ENCODE measurements at regions not wholly inside any gene's neighbourhood (a gene's known extent, or its start where the extent isn't known, plus 50 kb on each side); places are given as distances from the start of the nearest gene placed in this dataset.
A peak's percentile ranks its signal among the peaks of the same experiment; 100 is the strongest.

GRCh38 chr12:115176741-115177400 is 492.9 kb upstream of the TBX3 start:
- no peak for DNase-seq (ENCODE audit: low spot score)

GRCh38 chr12:115174920-115175319 is 490.9 kb upstream of the TBX3 start:
- DNase-seq (ENCODE audit: low spot score) = no peak

GRCh38 chr12:115172521-115172920 is 488.5 kb upstream of the TBX3 start:
- no peak for DNase-seq (ENCODE audit: low spot score)

- DNase-seq (ENCODE audit: low spot score) = no peak
Observed at GRCh38 chr12:115169981-115170380, 486.0 kb upstream of the TBX3 start.

GRCh38 chr12:115166698-115167315 is 482.8 kb upstream of the TBX3 start:
- DNase-seq (ENCODE audit: low spot score) = no peak

- peak; percentile 75 for DNase-seq (ENCODE audit: low spot score)
Observed at GRCh38 chr12:115163710-115164109, 479.7 kb upstream of the TBX3 start.

- no peak for DNase-seq (ENCODE audit: low spot score)
Observed at GRCh38 chr12:115160271-115161128, 476.5 kb upstream of the TBX3 start.

GRCh38 chr12:115158816-115159215 is 474.8 kb upstream of the TBX3 start:
- DNase-seq (ENCODE audit: low spot score) = no peak

- no peak for DNase-seq (ENCODE audit: low spot score)
Observed at GRCh38 chr12:115155665-115156645, 472.0 kb upstream of the TBX3 start.

- DNase-seq (ENCODE audit: low spot score) = no peak
Observed at GRCh38 chr12:115149685-115150378, 465.9 kb upstream of the TBX3 start.

GRCh38 chr12:115149279-115149678 is 465.3 kb upstream of the TBX3 start:
- DNase-seq (ENCODE audit: low spot score) = no peak

- no peak for DNase-seq (ENCODE audit: low spot score)
Observed at GRCh38 chr12:115147916-115148315, 463.9 kb upstream of the TBX3 start.

GRCh38 chr12:115146453-115146852 is 462.5 kb upstream of the TBX3 start:
- DNase-seq (ENCODE audit: low spot score) = no peak

- DNase-seq (ENCODE audit: low spot score) = no peak
Observed at GRCh38 chr12:115144425-115144824, 460.4 kb upstream of the TBX3 start.

GRCh38 chr12:115140981-115141655 is 457.1 kb upstream of the TBX3 start:
- no peak for DNase-seq (ENCODE audit: low spot score)

- no peak for DNase-seq (ENCODE audit: low spot score)
Observed at GRCh38 chr12:115137812-115138521, 454.0 kb upstream of the TBX3 start.

- DNase-seq (ENCODE audit: low spot score) = no peak
Observed at GRCh38 chr12:115135800-115136211, 451.8 kb upstream of the TBX3 start.

GRCh38 chr12:115134298-115134697 is 450.3 kb upstream of the TBX3 start:
- DNase-seq (ENCODE audit: low spot score) = no peak

GRCh38 chr12:115132905-115133304 is 448.9 kb upstream of the TBX3 start:
- no peak for DNase-seq (ENCODE audit: low spot score)

GRCh38 chr12:115132145-115132544 is 448.2 kb upstream of the TBX3 start:
- no peak for DNase-seq (ENCODE audit: low spot score)

All from ecto neural progenitor cell (in vitro differentiated cells).